Left renal cortex interstitium (tissue), 4 donors: ENCODE measurements at regions not wholly inside any gene's neighbourhood (a gene's known extent, or its start where the extent isn't known, plus 50 kb on each side); places are given as distances from the start of the nearest gene placed in this dataset.

ENCODE experiments used
- DNase-seq, 4 donors: peaks; one replicate each; pipeline ENCODE4 v3.0.0-alpha.2; 2013; ENCODE audit warnings: low read depth in 4 of 4, low spot score in 2 of 4, missing footprints in 1 of 4

- DNase-seq: no peak
Observed at GRCh38 chr11:92512204-92512569, 287.6 kb downstream of the FAT3 start.

DNA sequence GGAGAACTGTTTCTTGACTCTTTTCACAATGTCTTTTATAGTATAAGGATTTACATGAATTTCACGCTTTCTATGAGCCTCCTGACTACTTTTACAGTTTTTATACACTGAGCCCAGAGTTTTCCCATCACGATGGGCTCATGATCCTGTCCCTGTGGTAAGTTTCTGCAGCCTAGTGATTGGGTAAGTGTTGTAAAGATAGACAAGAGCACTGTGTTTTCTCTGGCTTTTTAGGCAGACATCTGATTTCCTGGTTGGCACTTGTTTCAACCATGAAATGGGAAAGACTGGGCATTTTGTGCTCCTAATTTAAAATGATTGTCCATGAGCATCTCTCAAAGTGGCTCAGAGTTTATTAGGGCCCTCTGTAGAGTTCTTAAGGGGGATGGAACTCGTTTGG lies 299.0 kb downstream of the FAT3 start:
- DNase-seq: no peak

GRCh38 chr11:92524542-92524941 lies 299.9 kb downstream of the FAT3 start:
- DNase-seq: no peak

DNA sequence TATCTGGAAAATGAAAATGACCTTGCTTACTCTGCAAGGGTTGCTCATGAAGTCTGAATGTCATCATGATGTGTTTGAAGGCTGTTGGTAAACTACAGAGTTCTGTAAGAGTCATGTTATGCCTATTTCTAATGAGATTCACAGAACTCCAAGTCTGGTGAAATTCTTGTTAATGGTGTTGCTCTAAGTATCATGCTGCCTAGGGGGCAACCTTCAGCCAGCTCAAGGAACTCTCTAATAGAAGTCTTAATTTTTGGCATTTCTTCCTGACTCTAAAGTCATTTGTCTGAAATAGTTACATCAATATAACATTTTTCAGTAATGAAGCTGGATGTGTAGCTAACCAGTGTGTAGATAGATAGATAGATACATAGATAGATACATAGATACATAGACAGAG lies 302.8 kb downstream of the FAT3 start:
- no peak for DNase-seq

DNA sequence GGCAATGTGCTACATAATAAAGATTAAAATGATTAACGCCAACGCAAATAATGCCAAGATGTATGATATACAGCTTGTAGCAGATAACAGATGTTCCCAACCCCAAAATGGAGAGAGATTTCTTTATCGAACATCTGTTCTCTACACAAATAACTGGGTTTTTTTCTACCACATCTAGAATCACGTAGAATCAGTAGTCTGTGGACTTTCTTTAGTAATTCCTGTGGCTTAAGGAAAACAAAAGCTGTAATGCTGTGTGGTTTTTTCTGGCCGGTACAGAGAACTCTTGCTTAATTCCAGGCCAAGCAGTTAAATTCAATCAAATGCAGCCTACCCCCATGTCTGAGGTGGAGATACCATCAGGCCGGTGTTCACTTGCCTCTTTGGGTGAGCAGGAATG lies 303.4 kb downstream of the FAT3 start:
- no peak for DNase-seq

GRCh38 chr11:92531065-92531739 lies 306.6 kb downstream of the FAT3 start:
- no peak for DNase-seq

- no peak for DNase-seq
Observed at GRCh38 chr11:92533657-92534335, 309.2 kb downstream of the FAT3 start.

- DNase-seq: no peak
Observed at GRCh38 chr11:92536883-92537282, 312.3 kb downstream of the FAT3 start.

DNA sequence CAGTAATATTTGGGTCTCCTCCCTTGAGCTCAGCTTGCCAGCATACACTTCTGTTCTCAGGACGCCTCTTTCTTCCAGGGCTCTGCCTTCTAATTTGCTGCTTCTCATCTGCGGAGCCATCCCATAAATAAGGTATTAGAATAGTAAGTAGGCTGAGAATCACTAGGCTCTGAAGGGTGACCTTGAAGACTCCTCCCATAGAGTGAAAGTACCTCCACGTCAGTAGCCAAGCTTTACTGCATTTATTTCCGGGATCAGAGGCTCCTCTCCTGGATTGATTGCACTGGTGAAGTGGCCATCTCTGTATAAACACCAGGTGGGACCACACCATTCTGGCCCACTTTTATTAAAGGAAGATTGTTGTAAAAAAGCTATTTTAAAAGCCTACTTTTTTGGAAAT lies 315.5 kb downstream of the FAT3 start:
- no peak for DNase-seq

GRCh38 chr11:92545906-92546471 lies 321.4 kb downstream of the FAT3 start:
- DNase-seq: no peak

- DNase-seq: no peak
Observed at GRCh38 chr11:92546603-92547002, 322.0 kb downstream of the FAT3 start.

DNA sequence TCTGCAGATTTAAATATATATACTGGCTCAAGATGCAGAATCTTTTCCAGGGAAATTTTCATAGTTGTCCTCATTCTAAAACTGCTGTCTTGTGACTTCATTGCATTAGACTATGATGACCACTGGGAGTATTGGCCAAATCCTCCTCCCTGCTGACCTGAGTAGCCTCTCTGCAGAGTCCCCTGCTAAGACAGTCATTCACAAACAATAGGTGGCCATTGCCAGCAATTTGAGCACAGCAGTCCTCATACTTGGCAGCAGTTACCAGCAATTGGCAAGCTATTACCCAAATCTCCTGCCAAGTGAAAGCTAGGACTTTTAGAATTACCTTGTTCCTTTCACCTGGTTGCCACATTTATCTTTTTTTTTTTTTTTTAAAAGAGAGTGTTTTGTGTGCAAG lies 325.8 kb downstream of the FAT3 start:
- no peak for DNase-seq

GRCh38 chr11:92550871-92551270 lies 326.3 kb downstream of the FAT3 start:
- no peak for DNase-seq

GRCh38 chr11:92552942-92553341 lies 328.3 kb downstream of the FAT3 start:
- DNase-seq: no peak

DNA sequence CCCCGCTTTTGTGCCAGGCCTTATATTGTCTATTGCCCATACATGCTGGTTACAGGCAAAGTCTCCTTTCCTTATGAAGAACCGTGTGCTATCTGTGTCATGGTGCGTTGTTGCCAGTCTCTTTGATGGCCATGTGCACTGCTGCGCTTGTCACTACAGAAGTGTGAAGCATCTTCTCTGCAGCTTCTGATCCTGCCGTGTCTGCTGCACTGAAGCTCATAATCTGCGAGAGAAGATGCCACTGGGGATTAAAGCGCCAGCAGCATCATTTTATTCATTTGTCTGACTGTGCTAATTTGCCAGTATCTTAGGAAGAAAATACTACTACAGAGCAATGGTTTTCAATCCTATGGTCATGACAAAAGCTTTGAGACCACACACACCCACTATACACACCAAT lies 330.1 kb downstream of the FAT3 start:
- no peak for DNase-seq

DNA sequence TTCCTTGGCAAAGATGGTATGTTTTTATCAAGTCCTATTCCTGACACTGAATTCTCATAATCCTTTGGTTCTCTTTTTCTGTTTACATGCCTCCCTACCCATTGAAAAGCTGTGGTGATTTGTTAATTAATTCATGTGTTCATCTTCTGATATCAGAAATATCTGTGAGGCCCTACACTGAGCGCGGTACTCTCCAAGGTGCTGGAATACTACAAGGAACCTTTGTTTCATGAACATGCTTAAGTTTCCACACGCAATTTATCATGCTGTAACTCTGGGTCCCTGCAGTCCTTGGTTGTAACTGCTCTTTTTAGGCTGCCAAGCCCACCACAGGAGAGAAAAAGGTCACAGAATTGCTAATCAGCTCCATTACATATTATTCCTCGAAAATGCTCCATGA lies 331.8 kb downstream of the FAT3 start:
- peak in 1 of 4 donors; percentile 31 for DNase-seq

DNA sequence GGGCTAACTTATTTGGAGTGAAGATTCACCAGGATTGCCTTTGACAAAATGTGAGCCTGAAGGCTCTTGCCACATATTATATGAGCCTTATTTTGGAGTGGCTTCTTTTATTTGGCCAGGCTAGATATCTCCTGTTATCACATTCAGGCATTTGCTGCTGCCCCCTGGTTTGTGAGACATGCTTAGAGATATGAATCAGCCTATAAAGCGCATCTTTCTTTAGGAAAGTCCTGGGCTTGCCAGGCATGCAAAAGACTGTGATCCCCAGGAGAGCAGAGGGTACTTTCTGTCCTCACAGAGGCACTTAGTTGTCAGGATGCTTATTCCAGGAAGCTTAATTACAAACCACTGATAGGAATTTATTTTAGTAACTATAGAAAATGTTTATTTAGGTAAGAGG lies 333.3 kb downstream of the FAT3 start:
- DNase-seq: no peak

DNA sequence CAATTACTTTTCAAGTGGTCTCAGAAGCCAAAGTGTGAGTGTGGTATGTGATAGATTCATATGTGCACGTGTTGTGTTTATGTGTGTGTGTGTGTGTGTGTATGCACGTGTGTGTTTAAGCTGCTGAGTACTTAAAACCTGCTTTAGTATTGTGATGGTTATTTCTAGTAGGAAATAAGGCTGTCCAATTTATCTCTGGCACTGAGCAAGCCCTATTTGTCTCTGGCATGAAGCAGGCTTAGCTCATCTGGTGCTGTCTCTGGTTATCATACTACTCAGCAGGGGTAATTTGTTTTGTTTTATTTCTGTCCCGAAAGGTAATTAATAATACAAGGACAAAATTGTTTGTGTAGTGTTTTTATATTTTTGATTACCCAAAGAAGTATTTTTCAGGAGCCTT lies 333.7 kb downstream of the FAT3 start:
- no peak for DNase-seq

- DNase-seq: no peak
Observed at GRCh38 chr11:92569726-92570125, 345.1 kb downstream of the FAT3 start.

- DNase-seq: no peak
Observed at GRCh38 chr11:92572559-92572958, 347.9 kb downstream of the FAT3 start.

- no peak for DNase-seq
Observed at GRCh38 chr11:92576315-92576714, 351.7 kb downstream of the FAT3 start.

DNA sequence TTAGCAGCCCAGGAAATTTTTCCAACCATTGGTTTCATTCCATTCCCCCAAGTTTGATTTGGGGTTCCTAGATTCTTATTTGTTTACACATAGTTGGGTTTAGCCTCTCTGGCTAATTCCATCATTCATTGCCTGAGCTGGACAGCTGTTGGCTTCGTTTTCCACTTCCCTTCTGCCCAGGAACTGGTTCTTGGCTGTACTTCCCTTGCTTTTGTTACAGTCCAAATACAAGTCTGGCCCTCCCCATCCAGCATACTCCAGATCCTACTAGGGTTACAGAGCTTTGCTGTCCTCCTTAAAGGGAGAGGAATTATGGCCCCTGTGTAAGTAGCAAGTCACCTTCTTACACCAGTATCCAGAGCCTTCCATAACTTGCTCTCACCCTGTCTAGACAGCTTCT lies 356.3 kb downstream of the FAT3 start:
- DNase-seq: no peak
